ENCODE measurements at regions not wholly inside any gene's neighbourhood (a gene's known extent, or its start where the extent isn't known, plus 50 kb on each side); places are given as distances from the start of the nearest gene placed in this dataset.

GRCh38 chr2:128984081-128984480 lies 665.4 kb upstream of the HS6ST1 start:
- TF ChIP-seq, protein P1, sequence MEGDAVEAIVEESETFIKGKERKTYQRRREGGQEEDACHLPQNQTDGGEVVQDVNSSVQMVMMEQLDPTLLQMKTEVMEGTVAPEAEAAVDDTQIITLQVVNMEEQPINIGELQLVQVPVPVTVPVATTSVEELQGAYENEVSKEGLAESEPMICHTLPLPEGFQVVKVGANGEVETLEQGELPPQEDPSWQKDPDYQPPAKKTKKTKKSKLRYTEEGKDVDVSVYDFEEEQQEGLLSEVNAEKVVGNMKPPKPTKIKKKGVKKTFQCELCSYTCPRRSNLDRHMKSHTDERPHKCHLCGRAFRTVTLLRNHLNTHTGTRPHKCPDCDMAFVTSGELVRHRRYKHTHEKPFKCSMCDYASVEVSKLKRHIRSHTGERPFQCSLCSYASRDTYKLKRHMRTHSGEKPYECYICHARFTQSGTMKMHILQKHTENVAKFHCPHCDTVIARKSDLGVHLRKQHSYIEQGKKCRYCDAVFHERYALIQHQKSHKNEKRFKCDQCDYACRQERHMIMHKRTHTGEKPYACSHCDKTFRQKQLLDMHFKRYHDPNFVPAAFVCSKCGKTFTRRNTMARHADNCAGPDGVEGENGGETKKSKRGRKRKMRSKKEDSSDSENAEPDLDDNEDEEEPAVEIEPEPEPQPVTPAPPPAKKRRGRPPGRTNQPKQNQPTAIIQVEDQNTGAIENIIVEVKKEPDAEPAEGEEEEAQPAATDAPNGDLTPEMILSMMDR (conservative IDR thresholded peaks at IDR 0.05): no peak
- TF ChIP-seq EZH2 (IDR thresholded peaks at IDR 0.05; ENCODE audit: low read depth): no peak
